ENCODE measurements at regions not wholly inside any gene's neighbourhood (a gene's known extent, or its start where the extent isn't known, plus 50 kb on each side); places are given as distances from the start of the nearest gene placed in this dataset.

DNA sequence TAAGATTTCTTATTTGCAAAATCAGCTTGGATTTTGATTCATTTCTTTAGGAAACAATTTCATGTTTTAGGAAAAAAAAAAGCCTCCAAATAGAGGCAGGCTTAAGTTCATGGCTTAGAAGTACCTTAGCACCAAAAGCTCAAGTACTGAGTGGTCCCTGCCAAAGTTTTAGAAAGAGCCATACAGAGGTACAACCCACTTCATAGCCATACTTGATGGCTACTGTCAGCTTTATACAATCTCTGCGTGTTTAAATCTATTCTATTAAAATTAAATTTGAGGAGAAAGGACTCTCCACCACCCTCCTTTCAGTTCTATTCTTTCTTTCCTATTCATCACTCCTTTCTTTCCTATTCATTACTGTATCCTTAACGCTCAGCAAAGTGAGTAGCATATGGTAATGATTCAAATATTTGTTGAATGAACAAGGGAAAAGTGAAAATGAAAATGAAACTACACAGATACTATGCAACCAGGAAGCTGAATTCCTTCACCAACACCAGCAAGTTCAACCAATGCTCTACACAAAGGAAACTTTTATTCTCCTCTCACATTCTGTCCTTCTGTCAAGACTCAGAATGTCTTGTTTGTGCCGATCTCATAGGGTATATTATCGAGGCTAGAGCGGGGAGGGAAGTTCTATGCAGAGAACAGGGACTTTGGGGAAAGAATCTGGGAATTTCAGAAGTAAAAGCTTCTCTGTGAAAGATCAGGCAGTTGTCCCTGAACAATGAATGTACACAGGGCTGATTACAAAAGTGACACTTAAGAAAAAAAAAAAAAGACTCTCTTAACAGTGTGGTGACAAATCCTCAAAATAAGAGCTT, 138.6 kb upstream of the SPEF2 start:
- no peak for DNase-seq

DNA sequence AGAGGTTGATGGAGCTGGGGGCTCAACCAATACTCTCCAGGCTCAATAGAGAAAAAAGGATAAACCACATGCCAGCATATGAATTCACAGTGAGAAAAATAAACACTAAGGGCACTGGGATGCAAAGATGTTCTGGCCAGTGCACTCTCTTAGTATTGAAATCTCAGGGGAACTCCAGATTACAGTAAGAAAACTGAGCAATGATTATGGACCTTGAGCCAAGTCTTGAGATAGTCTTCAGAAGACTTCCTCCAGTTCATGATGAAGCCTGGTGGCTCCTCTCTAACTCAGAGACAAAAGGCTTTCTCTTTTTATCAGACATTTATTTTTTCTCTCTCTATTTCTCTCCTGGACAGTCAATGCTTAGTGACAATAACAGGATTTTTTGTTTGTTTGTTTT, 139.8 kb upstream of the SPEF2 start:
- DNase-seq: no peak

DNA sequence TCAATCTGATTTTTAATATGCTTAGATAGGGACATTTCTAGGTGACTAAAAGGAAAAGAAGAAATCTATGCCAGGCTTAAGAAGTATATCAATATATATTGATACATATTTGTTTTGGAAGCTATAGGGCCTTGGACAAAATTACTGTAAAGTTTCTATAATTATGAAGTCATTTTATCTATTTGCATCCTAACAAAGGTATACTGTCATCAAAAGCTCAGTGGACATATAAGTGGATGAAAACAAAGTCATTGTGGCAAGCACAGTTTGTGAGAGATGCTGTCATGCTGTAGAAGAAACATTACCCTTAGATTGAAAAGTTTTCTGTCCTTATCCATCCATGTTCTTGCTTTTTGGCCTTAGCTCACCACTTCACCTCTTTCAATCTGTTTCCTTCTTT, 140.3 kb upstream of the SPEF2 start:
- DNase-seq: no peak

DNA sequence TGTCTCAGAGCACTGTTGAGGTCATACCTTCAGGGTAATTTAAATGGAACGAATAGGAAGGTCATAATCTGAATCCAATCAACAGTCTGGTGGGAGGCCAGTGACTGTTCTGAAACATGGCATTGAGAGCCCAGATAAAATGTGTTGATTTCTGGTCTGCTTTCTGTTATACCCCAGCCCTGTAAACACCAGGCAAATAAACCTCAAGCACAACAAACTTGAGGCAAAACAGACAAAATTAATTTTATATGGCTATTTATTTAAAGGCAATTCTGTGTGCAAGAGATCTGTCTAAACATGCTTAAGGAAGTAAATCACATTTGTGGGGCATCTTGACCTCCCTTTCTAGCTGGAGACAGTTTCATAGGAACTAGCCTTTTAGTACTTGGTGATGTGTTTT, 140.9 kb upstream of the SPEF2 start:
- no peak for DNase-seq

DNA sequence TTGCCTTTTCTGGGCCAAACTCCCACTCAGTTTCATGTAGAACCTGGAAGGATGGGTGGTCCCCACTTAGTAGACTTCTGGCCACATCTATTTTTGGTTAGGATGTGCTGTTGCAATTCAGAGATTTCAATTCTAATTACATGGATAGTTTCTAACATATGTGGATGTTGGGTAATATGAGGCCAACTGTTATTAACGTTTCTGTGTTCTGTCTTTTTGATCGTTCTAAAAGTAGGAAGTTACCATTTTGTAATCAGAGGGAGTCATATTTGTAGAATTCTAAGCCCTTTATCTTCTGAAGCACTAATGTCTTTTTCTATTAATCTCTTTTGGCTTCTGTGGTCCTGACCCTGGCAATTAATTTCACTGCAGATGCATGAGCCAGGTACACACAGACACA, 141.6 kb upstream of the SPEF2 start:
- DNase-seq: no peak

DNA sequence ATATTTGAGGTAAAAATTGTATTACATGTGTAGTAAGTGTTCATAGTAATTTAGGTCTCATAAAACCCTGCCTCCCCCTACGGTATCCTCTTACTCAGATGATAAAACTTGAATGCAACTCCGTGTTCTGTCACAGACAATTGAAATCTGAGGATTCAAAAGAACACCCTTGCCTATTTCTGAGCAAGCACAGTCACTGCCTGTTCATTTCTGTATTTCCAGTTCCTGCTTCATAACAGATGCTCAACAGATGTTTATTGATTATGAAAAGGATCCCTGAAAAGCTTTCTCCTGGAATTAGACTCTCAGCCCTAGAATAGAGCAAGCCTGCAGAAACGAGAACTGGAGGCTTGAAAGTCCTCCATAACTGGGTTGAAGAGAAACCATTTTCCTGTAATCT, 144.1 kb upstream of the SPEF2 start:
- DNase-seq: no peak

DNA sequence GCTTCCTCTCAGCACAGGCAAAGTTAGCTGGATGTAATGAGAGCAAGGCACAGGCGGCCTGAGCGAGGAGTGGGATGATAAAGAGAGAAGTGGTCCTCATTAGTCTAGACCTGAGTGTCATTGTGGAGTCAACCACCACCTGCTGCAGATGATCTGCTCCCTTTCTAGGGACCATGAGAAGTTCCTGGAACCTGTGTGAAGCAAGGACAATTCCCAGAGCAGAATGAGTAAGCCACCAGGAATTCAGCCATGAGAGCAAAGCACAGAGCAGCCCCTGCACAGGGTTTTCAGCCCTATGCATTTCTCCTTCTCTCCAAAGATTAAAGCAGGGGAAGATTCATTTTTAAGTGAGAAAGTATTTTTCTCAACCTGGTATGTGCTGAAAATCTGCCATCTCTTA, 146.8 kb upstream of the SPEF2 start:
- no peak for DNase-seq

DNA sequence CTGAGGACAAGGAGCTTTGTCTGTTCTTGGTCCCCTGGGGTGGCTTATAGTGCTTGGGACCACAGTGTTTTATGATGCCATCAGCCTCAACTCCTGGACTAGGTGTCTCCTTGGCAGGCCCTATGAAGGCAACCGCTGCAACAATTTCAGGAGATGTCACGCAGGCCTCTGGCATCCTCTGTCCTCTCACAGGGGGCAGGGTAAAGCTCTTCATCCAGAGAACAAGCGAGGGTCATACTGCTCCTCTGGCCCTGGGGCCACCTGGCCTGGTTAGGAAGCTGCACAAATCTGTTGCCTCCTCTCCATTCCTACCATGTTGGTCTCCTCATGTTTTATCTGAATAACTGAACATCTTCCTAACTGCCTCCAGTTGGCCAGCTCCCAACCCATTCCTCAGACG, 148.9 kb upstream of the SPEF2 start:
- DNase-seq: no peak

DNA sequence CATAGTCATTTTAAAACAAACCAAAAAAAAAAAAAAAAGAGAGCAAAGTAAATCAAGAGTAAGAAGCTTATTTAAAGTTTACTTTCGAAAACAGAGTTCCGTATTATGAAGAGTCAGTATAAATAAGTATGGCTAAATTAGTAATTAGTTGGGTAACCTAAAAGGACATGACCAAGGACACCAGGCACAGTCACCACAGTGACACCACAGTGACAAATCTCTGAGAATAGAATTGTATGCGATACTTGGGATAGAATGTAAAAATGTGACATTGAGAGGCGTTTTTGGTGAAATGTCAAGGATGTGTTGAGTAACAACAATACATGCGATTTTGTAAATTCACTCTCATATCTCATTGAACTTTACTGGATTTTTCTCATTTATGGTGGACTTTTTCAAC, 150.9 kb upstream of the SPEF2 start:
- no peak for DNase-seq

DNA sequence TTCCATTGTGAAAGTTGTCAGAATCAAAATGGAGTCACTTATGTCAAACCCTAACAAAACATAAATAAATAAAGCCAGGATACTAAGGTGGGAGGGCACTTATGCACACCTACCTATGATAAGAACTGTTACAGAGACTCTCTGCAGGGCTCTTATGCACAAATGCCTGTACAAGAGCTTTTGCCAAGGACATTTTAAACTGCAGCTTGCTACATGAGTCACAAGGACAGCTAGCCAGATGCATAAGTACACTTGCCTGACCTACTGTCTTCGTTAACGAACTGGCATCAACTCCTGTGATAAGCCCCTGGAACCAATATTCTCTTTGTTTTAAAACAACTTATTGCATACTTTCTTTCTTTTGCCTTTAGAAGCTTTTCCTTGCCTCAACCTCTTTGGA, 152.9 kb upstream of the SPEF2 start:
- no peak for DNase-seq

DNA sequence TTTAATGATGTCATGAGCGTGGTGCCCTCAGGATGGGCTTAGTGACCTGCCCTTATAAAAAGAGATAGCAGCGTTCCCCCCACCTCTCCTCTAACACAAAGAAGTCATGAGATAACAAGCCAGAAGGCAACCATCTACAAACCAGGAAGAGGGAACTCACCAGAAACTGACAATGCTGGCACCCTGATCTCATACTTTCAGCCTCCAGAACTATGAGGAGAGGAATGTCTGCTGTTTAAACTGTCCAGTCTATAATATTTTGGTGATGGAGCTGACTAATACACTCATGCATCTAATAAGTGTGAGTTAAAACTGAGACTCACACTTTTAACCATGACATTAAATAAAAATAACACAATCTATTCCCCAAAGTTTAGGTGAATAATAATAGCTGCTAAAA, 156.1 kb upstream of the SPEF2 start:
- no peak for DNase-seq

DNA sequence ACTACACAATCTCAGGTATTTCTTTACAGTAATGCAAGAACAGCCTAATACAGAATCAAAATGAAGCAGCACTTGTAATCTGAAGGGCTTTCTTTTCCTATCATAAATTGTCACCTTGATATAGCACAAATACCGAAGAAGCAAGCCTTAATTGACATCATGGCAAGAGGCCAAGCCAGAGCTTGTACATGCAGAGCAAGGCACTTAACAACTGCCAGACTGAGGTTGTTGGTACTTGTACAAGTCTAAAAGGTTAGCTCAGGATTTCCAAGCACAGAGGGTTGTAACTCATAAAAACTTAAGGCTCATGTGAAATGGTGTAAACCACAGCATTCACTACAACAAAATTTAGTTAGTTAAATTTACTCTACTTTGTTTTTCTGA, 158.8 kb upstream of the SPEF2 start:
- no peak for DNase-seq

DNA sequence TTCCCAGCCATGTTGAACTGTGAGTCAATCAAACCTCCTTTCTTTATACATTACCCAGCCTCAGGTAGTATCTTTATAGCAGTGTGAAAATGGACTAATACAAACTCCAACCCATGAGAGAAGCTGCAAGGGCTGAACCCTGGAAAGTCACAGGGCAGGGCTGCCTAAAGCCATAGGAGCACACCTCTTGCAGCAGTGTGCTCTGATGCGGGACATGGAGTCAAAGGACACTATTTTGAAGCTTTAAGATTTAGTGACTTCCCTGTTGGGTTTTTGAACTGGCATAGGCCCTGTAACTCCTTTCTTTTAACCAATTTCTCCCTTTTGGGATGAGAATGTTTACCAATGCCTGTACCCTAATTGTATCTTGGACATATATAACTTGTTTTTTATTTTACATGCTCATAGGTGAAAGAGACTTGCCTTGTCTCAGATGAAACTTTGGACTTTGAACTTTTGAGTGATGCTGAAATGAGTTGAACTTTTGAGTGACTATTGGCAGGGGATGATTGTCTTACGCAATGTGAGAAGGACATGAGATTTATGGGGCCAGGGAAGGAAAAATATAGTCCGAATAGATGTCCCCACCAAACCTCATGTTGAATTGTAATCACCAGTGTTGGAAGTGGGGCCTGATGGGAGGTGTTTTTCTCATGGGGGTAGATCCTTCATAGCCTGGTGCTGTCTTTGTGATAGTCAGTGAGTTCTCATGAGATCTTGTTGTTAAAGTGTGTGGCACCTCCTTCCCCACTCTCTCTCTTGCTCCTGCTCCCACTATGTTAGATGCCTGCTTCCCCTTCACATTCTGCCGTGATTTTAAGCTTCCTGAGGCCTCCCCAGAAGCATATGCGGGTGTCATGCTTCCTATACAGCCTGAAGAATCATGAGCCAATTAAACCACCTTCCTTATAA, 159.5 kb upstream of the SPEF2 start:
- DNase-seq: no peak

DNA sequence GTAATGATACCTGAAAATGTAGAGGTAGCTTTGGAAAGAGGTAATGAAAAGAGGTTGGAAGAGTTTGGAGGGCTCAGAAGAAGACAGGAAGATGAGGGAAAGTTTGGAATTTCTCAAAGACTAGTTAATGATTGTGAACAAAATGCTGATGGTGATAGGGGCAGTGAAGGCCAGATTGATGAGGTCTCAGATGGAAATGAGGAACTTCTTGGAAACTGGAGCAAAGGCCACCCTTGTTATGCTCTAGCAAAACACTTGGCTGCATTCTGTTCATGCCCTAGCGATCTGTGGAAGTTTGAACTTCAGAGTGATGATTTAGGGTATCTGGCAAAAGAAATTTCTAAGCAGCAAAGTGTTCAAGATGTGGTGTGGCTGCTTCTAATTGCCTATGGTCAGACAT, 161.2 kb upstream of the SPEF2 start:
- DNase-seq: no peak

DNA sequence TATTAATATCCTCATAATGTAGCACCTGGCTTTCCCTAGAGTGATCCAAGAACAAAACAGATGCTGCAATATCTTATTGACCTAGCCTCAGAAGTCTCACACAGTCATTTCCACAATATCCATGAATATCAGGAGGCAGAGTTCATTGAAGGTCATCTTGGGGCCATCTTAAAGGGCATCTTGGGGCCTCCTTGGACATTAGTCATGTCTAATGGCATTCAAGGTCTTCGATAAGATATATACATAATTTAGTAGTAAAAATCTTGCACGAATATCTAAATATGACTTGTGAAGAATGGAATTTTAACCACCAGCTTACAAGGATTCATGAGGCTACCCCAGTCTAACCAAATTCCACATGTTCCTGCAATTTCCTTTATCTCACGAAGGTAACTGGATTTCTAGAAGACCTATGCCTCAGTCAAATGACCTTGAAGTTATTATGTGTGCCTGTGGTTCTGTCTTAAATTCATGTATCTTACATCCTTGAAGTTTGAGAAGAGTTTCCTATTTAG, 163.6 kb upstream of the SPEF2 start:
- DNase-seq: no peak

DNA sequence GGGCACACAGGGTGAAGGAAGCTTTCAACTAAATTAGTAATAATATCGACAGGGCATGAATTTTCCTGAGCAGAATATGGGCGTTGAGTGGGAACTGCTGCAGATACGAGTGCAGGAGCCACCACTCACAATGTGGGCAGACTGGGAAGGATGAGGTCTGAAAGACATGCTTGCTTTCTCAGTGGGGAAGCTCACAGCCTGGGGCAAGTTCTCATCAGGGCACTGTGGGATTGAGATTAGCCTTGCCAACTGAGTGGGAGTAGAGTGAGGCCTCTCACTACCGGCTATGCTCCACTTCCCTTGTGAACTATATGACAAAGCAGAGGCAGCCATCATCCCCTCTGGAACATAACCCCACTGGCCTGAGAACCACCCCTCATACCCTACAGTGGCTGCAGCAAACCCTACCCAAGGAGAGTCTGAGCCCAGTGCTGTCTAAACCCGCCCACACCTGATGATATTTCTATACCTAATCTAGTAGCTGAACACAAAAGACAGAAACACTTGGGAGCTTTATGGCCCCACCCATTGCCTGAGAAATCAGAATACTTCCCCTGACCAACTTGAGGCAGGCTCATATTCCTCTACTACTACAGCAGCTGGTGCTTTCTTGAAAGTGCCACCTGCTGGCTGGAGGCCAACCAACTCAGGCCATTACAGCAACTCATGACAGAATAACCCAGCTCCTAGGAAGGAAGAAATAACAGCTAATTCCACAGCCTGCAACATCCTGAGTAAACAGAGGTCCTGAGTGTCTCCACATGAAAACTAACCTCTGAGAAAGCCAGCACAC, 173.7 kb upstream of the SPEF2 start:
- no peak for DNase-seq

DNA sequence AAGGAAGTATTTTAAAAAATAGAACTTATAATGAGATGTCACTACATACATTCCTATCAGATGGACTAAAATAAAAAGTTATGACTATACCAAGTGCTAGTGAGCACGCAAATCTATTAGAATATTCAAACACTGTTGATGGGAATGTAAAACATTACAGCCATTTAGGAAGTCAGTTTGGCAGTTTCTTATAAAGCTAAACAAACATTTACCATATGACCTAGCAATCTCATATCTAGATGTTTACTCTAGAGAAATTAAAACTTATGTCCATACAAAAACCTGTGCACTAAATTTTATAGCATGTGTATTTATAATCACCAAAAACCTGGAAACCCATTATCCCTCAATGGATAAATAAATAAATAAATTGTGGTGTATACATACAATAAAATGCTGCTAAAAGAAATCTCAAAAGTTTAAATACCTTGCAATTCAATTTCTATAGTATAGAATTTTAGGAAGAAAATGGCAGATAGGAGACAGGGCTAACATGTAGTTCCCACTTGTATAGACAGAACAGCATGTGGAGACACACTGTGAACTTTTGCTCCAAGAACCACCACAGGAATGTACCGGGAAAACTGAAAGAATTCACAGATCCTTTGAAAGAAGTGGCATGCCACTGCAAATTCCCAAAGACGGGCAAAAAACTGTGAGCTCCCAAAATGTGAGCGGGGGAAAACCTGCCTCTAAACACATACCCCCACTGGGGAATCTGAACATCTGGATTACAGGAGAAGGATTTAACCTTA, 174.6 kb upstream of the SPEF2 start:
- no peak for DNase-seq

DNA sequence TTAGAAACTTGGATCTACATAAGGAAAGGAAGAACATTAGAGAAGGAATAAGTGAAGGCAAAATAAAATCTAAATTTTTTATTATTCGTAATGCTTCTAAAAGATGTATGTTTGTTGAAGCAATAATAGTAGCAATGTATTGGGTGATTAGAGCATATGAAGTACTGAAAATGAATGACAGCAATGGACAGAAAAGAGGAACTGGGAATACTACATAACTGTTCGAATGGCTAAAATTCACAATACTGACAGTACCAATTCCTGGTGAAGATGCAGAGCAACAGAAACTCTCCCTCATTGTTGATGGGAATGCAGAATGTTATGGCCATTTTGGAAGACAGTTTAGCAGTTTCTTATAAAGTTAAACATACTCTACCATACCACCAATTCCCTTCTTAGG, 177.3 kb upstream of the SPEF2 start:
- DNase-seq: no peak

DNA sequence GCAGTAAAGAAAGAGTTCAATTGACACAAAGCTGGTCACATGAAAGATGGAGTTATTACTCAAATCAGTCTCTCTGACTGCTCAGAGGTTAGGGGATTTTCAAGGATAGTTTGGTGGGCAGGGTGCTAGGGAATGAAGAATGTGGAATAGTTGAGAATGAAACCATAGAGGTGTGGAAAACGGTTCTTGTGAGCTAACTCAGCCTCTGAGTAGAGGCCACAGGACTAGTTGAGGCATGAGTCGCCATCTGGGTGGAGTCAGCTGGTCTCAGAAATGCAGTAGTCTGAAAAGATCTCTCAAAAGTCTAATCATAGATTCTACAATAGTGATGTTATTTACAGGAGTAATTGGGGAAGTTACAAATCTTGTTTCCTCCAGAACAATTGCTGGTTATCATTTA, 178.9 kb upstream of the SPEF2 start:
- DNase-seq: no peak

DNA sequence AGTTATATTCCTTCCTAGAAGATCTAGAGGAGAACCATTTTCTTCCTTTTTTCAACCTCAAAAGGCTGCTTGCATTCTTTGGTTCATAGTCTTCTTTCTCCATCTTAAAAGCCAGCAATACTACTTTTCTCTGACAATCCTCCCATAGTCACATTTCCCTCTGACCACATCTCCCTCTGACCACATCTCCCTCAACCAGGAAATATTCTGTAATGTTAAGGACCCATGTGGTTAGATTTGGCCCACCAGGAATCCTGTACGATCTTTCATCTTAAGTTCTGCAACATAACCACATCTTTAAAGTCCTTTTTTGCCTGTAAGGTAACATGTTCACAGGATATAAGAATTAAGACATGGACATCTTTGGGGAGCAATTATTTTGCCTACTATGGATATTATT, 179.4 kb upstream of the SPEF2 start:
- no peak for DNase-seq

DNA sequence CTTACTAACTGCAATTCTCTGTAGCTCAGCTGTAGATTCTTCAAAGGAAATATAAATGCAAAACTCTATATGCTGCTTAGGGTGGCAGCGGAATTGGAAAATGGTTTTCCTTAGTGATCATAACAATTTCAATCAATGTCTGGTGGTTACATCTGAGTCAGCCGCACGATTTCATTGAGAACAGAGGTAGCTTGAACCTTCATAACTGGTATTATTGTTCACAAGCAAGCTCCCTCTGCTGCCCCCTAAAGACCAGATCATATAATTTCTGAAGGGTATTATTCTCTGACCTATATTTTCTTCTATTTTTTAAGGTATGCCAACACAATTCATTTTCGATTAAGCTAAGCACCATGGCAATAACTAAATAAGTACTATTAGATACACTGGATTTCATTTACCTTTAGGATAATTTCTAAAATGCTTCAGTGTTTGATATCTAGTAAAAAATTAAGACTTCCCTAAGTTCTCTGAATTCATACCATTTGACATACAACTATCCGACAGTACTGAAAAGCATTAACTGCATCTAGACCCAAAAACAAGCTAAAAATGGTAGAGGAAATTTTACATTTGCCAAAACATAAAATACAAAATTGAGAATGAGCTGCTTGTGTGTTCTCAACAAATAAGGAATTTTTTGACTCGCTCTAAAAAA, 181.1 kb upstream of the SPEF2 start:
- peak; percentile 6 for DNase-seq
